ENCODE measurements at regions not wholly inside any gene's neighbourhood (a gene's known extent, or its start where the extent isn't known, plus 50 kb on each side); places are given as distances from the start of the nearest gene placed in this dataset.
"Not testable (repeated sequence)": the region's sequence is repeated elsewhere in the genome, so short reads cannot be mapped to it uniquely, and the experiment has no call there.

DNA sequence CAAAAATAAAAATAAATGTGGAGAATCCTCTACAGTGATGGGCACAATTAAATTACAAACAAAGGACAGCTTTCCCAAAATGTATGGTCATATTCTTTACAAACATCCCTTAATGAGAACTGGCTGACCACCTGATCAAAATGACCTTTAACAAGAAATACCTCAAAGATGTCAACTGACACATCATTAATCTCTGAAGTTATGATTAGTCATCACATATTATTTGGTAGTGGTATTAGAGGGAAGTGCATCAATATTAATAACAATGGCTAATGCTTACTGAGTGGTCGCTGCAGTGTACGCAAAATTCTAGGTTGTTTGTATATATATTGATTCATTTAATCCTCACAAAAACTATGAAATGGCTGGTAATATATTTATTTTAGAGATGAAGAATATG, 340.6 kb downstream of the GJA1 start:
- no peak for DNase-seq

DNA sequence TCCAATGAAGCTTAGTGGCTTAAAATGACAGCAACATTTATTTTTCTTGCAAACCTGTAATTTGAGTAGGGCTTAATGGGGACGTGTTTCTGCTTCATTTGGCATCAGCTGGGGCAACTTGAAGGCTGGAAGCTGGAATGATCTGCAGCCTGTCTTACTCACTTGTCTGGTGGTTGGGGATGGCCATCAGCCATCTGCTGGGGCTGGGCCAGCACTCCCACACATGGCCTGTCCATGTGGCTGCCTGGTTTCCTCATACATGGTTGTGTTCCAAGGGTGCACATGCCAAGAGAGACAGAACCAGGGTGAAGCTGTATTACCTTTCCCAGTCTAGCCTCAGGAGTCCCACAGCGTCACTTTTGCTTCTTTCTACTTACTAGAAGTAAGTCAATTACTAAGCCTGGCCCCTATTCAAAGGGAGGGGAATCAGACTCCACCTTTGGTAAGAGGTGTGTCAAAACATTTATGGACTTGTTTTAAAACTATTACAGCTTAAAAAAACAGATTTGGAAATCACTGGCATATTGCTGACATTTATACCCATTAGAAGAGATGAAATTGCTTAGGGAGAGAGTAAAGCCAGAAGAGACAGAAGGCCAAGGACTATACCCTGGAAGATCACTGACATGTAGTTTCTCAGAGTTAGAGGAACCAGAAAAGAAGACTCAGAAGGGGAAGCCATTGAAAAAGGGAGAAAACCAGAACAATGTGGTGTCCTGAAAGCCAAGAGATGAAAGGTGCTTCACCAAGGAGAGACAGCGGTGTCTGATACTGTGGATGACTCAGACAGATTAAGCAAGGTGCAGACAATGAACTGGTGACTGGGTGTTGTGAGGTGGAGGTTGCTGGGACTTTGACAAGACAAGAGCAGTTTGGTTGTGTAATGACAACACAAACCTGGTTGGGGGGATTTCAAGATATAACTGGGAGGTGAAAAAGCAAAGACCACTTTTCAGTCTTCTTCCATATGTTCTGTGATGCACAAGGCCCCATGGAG, 345.2 kb downstream of the GJA1 start:
- no peak for DNase-seq

DNA sequence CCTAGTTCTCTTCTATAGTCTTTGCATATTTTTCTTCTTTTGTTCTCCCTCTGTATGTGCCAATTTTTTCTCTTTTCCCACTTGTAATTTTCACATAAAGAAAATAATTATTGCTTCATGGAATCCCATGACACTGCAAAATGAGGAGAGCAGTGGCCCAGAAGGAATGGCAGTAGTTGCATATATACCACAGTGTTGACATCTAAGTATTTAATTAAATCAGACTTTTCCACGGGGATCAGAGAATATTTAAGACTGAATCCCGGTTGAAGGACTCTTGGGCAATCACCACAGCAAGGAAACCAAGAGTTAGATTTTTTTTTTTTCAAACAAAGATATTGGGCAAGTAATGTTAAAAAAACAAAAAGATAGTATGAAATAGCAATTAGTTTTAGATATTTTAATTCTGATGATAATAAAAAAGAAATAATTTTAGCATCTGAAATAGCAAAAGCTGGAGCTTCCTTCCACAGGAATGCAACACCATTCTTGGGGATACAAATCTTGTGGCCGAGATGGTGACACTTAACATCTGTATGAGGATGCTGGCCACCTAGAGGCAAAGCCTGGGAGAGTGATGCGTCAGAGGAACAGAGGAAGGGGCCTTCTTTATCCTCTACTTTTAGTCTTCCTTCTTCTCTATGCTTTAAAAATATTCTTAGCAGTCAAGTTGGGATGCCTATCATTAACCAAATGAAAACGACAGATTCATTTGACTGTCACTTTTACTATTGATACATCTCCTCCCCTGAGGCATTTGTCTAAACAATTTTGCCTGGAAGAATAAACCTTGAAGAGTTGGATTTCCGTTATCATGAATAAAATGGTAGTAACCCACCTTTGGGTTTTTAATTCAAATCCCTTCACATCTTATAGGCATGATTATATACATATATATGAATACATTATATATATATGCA, 356.2 kb downstream of the GJA1 start:
- DNase-seq = no peak

DNA sequence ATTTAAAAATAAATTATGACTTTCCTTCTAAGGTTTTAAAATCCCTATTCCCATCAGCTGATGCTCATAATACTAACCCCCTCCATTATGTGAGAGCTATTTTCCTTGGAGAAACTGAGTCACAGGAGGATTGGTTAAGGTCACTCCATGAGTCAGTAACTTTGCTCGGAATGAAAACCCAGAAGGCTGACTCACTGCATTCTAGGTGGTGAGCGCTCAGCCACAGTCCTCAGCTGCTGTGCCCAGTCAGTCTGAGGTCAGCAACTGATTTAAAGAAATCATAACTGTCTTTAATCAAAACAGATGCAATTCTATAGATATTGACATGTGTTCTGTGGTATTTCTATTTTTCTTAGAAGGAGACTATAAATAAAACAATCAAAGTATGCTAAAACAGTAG, 359.2 kb downstream of the GJA1 start:
- no peak for DNase-seq

DNA sequence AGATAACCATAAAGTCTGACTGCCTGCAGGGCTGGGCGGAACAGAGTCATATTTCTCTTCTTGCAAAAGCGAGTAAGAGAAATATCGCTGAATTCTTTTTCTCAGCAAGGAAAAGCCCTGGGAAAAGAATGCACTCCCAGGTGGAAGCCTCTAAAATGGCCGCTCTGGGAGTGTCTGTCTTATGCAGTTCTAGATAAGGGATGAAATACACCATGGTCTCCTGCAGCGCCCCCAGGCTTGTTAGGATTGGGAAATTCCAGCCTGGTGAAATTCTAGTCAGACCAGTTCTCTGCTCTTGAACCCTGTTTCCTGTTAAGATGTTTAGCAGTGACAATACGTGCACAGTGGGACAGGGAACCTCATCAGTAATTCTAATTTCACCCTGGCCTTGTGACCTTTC, 362.2 kb downstream of the GJA1 start:
- not testable (repeated sequence) for DNase-seq

DNA sequence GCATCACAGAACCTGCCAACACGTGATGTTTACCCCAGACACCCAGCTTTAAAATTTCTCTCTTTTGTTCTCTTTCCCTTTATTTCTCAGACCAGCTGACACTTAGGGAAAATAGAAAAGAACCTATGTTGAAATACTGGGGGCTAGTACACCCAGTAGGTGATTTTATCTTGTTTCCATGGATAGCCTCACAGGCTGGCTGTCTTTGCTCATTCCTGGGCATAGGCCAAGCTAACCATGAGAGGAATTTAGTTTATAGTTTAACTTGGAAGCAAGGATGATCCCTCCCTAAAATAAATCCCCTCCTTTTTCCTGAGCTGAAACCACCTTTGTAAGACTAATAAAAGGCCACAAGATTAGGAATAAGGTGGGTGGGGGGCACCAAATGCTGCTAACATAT, 362.7 kb downstream of the GJA1 start:
- DNase-seq = not testable (repeated sequence)

DNA sequence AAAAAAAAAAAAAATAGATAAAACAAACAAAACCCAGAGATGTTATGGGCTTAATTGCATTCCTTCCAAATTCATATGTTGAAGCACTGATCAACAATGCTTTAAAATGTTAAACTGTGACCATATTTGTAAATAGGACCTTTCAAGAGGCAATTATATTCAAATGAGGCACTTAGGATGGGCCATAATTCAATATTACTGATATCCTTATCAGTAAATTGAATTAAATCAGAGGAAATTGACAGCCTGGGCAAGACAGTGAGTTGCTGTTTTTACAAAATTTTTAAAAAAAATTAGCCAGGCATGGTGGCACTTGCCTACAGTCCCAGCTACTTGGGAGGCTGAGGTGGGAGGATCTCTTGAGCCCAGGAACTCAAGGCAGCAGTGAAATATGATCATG, 364.1 kb downstream of the GJA1 start:
- DNase-seq = no peak

DNA sequence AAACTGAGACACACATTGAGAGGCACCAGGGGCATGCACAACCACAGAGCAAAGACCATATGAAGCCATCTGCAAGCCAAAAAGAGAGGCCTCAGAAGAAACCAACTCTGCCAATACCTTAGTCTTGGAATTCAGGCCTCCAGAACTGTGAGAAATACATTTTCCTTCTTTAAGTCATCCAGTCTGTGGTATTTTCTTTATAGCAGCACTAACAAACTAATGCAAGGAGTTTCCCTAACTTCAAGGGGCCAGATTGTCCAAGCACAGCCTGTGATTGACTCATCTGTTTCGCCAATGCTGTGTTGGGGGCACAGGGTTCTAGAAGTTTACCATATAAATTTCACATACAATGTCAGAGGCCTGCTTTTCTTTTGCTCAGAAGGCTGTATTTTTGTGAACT, 364.6 kb downstream of the GJA1 start:
- DNase-seq = no peak

DNA sequence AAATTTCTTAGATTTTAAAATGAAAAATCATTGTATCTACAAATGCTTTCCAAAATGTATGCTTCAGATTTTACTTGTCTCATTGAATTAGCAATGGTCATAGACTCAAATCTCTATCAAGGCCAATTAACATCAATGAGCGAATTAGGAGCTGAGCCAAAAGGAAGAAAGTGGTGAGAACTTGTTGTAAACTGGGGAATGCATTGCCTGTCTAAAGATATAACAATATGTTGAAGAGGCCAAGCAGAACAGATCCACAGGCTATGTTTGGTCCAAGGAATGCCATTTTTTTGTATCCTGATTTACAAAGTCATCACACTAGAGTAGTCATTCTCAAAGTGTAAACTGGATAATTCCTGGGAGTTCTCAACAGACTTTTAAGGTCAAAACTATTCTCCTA, 370.7 kb downstream of the GJA1 start:
- DNase-seq = no peak

DNA sequence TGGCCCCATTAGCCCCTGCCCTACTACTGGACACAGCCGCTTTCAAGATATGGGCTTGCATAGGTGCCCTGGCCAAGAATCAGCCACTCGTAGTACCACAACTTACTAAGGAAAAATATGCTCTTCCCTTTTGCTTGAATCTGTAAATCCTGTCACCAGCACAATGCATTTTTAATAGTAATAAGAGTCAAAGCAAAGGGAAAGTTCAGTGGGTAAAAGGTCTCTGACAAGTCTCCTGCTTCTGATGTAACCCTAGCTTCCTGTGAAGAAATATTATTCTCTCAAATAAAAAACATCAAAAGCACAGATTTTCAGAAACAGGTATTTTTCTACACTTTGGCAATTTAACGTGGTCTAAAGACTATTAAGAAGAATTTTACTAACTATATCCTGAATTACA, 373.8 kb downstream of the GJA1 start:
- DNase-seq = no peak

GRCh38 chr6:121810158-121811032, 374.9 kb downstream of the GJA1 start:
- DNase-seq = no peak

GRCh38 chr6:121811106-121811505, 375.7 kb downstream of the GJA1 start:
- no peak for DNase-seq

GRCh38 chr6:121816361-121816760, 380.9 kb downstream of the GJA1 start:
- DNase-seq = no peak

GRCh38 chr6:121816906-121817540, 381.6 kb downstream of the GJA1 start:
- DNase-seq = no peak

GRCh38 chr6:121823437-121823851, 388.0 kb downstream of the GJA1 start:
- no peak for DNase-seq

DNA sequence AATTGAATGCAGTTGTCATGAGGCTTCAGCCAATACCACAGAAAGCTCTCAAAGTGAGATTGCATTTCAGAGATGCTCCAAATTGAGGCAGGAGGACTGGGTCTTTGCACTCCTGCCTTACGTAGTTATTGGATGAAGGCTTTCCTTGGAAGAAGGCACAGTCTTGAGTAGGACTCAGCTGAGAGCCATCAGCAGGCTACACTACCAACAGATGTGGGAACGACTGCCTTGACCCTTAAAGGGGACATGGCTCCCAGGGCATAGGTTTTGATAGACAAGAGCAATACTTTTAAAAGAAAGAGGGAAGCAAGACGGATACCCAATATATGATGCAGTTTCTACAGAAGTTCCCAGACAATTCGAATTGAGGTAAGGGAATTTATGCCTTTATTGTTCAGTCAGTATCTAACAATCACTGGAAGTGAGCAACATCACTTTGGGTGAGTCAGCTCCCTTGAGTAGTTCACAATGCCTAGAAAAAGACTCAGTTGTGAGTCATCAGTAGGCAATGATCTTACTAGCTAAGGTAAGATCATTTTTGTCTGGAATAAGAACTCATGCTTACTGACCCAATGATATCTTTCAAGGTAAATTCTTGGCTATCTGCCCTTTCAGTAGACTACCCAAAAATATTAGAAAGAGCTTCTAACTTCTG, 390.8 kb downstream of the GJA1 start:
- DNase-seq = no peak

- DNase-seq = no peak
These were observed 392.9 kb downstream of the GJA1 start for GRCh38 chr6:121828146-121828886.

DNA sequence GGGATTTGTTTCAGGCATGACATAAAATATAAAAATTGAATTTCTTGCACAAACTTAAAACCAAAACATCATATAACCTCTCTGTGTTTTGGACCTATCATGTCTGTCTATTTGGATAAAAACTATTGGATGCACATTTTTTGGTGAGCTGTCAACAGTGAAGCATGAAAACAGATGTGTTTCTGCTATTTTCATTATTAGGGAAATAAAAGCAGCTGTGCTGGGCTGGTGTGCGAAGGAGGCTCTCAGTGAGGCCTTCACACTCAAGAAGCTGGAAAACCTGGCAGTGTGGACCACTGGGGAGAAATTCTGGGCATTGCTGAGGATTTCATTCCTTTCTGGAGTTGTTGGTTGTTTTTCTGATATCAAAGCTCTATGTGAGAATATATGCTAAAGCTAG, 395.3 kb downstream of the GJA1 start:
- DNase-seq = no peak

DNA sequence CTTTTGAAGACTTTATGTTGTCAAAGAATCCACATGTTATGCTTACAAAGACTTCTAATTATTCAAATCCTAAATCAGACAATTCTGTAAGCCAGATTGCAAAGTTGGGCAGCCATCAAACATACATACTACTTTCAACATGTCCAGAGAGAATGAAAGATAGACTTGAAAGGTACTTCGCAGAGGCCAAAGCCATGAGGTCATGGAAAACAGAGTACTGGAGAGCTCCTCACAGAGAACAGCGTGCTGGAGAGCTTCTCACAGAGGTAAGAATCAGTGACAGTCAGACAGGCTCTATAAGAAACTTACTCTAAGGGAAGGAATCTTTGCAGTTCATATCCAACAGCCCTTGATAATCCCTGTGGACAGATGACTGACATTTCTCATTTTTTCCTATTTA, 400.2 kb downstream of the GJA1 start:
- DNase-seq = no peak

- DNase-seq = no peak
These were observed 402.2 kb downstream of the GJA1 start for GRCh38 chr6:121837545-121838229.
